ENCODE measurements at regions not wholly inside any gene's neighbourhood (a gene's known extent, or its start where the extent isn't known, plus 50 kb on each side); places are given as distances from the start of the nearest gene placed in this dataset.

DNA sequence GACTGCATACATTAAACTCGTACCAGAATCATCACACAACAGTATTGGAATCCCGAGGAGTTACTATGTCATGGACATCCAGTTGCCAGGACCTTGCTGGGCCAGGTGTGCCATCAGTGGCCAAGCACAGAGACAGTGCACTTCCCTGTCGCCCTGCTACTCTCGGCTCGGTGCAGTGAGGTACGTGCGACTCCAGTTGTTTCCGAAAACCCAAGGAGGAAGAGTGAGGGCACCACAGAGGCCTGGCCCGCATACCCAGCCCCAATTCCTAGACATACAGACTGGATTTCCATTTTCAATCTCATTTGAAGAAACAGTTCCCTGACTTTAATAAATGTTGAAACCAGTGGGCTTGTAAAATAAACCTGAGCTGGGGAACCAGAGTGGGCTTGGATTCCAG is 62.5 kb upstream of the AFDN start:
- no peak for TF ChIP-seq CTCF (IDR thresholded peaks at IDR 0.05; ENCODE audit: extremely low read depth in 1 of 2, insufficient read depth in 1 of 2, low read depth in 1 of 2, low read length in 2 of 2)
- no peak for TF ChIP-seq POLR2A (IDR thresholded peaks at IDR 0.05; ENCODE audit: low read depth, low read length)
- TF ChIP-seq EZH2 (IDR thresholded peaks at IDR 0.05; ENCODE audit: borderline replicate concordance, low read depth, low read length, severe bottlenecking): no peak
- no peak for TF ChIP-seq FOS (IDR thresholded peaks at IDR 0.05; ENCODE audit: borderline replicate concordance, insufficient read depth, low read length)
- no peak for TF ChIP-seq POLR2AphosphoS5 (IDR thresholded peaks at IDR 0.05; ENCODE audit: insufficient read depth, low read depth, low read length)
- TF ChIP-seq MAX (IDR thresholded peaks at IDR 0.05; ENCODE audit: insufficient read depth, insufficient read length): no peak
- TF ChIP-seq JUN (IDR thresholded peaks at IDR 0.05; ENCODE audit: borderline replicate concordance, insufficient read depth, insufficient read length, low read depth): no peak
- TF ChIP-seq GATA2 (IDR thresholded peaks at IDR 0.05; ENCODE audit: insufficient read depth, insufficient read length, low read depth, low read length): no peak

All from endothelial cell of umbilical vein (primary cell).